HCT116 (cell line): ENCODE measurements at regions not wholly inside any gene's neighbourhood (a gene's known extent, or its start where the extent isn't known, plus 50 kb on each side); places are given as distances from the start of the nearest gene placed in this dataset.

Experiments
- ATAC-seq: fragments of 200-7000 bp; cut with Tn5 transposase; 2 replicates; pipeline ENCODE4 v1.9.1; 2020; ENCODE audit warnings: mild to moderate bottlenecking, moderate library complexity
- BruUV-seq: library from RNA; stranded (reverse); fragments of 400-500 nt; replicated peaks from 2 replicates; lab custom pipeline; 2021; lab: Mats Ljungman, UMichigan
- CTCF ChIA-PET: fragments of 300-600 bp; sonication (Branson Sonifier 250); formaldehyde crosslinking; loops from one replicate; lab custom pipeline; 2021; ENCODE audit warnings: antibody characterized with exemption; lab: Charles Lee
- POLR2A ChIA-PET: fragments of 300-600, 350-600 bp; sonication (Branson Sonifier 250); formaldehyde crosslinking; loops from one replicate; lab custom pipeline; 2021; ENCODE audit warnings: antibody characterized with exemption; lab: Charles Lee
- RAD21 ChIA-PET, 2 experiments: fragments of 300-600 bp; sonication (Branson Sonifier 250); formaldehyde crosslinking; loops; one replicate each; lab custom pipeline; 2023; ENCODE audit warnings: low total read pairs in 2 of 2; ENCODE audit not compliant: uncharacterized antibody in 2 of 2, unreplicated experiment in 2 of 2, low non-redundant PET in 1 of 2; lab: Charles Lee
- DNase-seq: peaks from one replicate; pipeline ENCODE4 v3.0.0-alpha.2; 2010; ENCODE audit warnings: low read depth, low spot score
- H2AFZ ChIP-seq: fragments of 200-600 bp; shearing (Covaris generic), sonication (generic); 2 replicates; pipeline ENCODE4 v1.6.1; 2017; ENCODE audit warnings: low read depth, mixed run types, mixed read lengths, antibody characterized with exemption, low read length; ENCODE audit not compliant: poor library complexity, severe bottlenecking
- H3K27ac ChIP-seq: 2 replicates; pipeline ENCODE4 v1.5.1; 2012; ENCODE audit warnings: low read depth, low read length
- H3K27me3 ChIP-seq: fragments of 200-600 bp; sonication (generic); 2 replicates; pipeline ENCODE4 v1.6.1; 2016; ENCODE audit warnings: mixed run types, low read length, mixed read lengths; ENCODE audit not compliant: insufficient read depth
- H3K36me3 ChIP-seq, 2 experiments: fragments of 200-500 bp in 1 of 2; fragments of 200-600 bp in 1 of 2; sonication (Bioruptor generic) in 1 of 2; sonication (generic) in 1 of 2; 2 replicates each; pipeline versions ENCODE4 v1.5.1 to v1.6.1; 2014 to 2016; ENCODE audit warnings: low read length in 2 of 2, inconsistent platforms in 1 of 2, mixed read lengths in 1 of 2, mixed run types in 1 of 2; ENCODE audit not compliant: insufficient read depth in 2 of 2, control insufficient read depth in 1 of 2
- H3K4me1 ChIP-seq, 2 experiments: fragments of 200-600 bp in 1 of 2; sonication (generic) in 1 of 2; 2 replicates each; pipeline versions ENCODE4 v1.5.1 to v1.6.1; 2012 to 2017; ENCODE audit warnings: low read length in 2 of 2, inconsistent platforms in 1 of 2, mild to moderate bottlenecking in 1 of 2, mixed read lengths in 1 of 2, mixed run types in 1 of 2, moderate library complexity in 1 of 2; ENCODE audit not compliant: insufficient read depth in 2 of 2, control insufficient read depth in 1 of 2
- H3K4me2 ChIP-seq: fragments of 200-600 bp; sonication (generic); 2 replicates; pipeline ENCODE4 v1.6.1; 2017; ENCODE audit warnings: mixed run types, low read length, mixed read lengths
- H3K4me3 ChIP-seq, 2 experiments: fragments of 200-600 bp in 1 of 2; sonication (generic) in 1 of 2; replicated peaks in 1 of 2; 2 replicates each; pipeline ENCODE4 v1.5.1; 2011 to 2016; ENCODE audit warnings: low read length in 2 of 2, control low read depth in 1 of 2, low read depth in 1 of 2, mild to moderate bottlenecking in 1 of 2, mixed read lengths in 1 of 2, mixed run types in 1 of 2
- H3K79me2 ChIP-seq: fragments of 200-600 bp; sonication (generic); 2 replicates; pipeline ENCODE4 v1.6.1; 2017; ENCODE audit warnings: mild to moderate bottlenecking, mixed run types, low read length, moderate library complexity, mixed read lengths; ENCODE audit not compliant: insufficient read depth
- H3K9ac ChIP-seq: fragments of 200-600 bp; sonication (generic); 2 replicates; pipeline ENCODE4 v1.6.1; 2016; ENCODE audit warnings: low read length, mixed read lengths
- H3K9me2 ChIP-seq: fragments of 200-600 bp; sonication (generic), shearing (Covaris generic); 2 replicates; pipeline ENCODE4 v1.6.1; 2017; ENCODE audit warnings: mixed run types, mild to moderate bottlenecking, moderate library complexity; ENCODE audit not compliant: insufficient read depth
- H3K9me3 ChIP-seq, 2 experiments: fragments of 200-500 bp in 1 of 2; fragments of 200-600 bp in 1 of 2; sonication (Bioruptor generic) in 1 of 2; sonication (generic) in 1 of 2; 2 replicates each; pipeline ENCODE4 v1.6.1; 2014 to 2017; ENCODE audit warnings: low read length in 2 of 2, mixed read lengths in 2 of 2, inconsistent platforms in 1 of 2, low read depth in 1 of 2, mild to moderate bottlenecking in 1 of 2, mixed run types in 1 of 2, moderate library complexity in 1 of 2; ENCODE audit not compliant: control insufficient read depth in 1 of 2, insufficient read depth in 1 of 2
- H4K20me1 ChIP-seq: fragments of 200-600 bp; sonication (generic), shearing (Covaris generic); 2 replicates; pipeline ENCODE4 v1.6.1; 2017; ENCODE audit warnings: mixed run types, mild to moderate bottlenecking, moderate library complexity; ENCODE audit not compliant: insufficient read depth
- EGR1 ChIP-seq: IDR thresholded peaks from 2 replicates; pipeline ENCODE4 v1.6.1; 2012; ENCODE audit warnings: low read depth
- ELF1 ChIP-seq: IDR thresholded peaks from 2 replicates; pipeline ENCODE4 v1.6.1; 2012; ENCODE audit warnings: low read depth, borderline replicate concordance
- EZH2phosphoT487 ChIP-seq: fragments of 200-600 bp; IDR thresholded peaks from 2 replicates; pipeline ENCODE4 v1.6.1; 2018; ENCODE audit warnings: antibody characterized with exemption, borderline replicate concordance
- JUND ChIP-seq: IDR thresholded peaks from 2 replicates; pipeline ENCODE4 v1.6.1; 2012
- POLR2A ChIP-seq: IDR thresholded peaks from 2 replicates; pipeline ENCODE4 v1.7.0; 2011; ENCODE audit warnings: borderline replicate concordance; ENCODE audit not compliant: insufficient read depth, insufficient read length; ENCODE audit errors: extremely low read depth
- POLR2AphosphoS5 ChIP-seq: IDR thresholded peaks from 2 replicates; pipeline ENCODE4 v1.6.1; 2011; ENCODE audit warnings: mild to moderate bottlenecking, low read depth, low read length, moderate library complexity
- RAD21 ChIP-seq: IDR thresholded peaks from 2 replicates; pipeline ENCODE4 v1.6.1; 2012; ENCODE audit warnings: low read depth, mild to moderate bottlenecking
- SIN3A ChIP-seq: IDR thresholded peaks from 2 replicates; pipeline ENCODE4 v1.6.1; 2012; ENCODE audit warnings: low read depth
- TCF7L2 ChIP-seq: IDR thresholded peaks from 2 replicates; pipeline ENCODE4 v1.7.0; 2011; ENCODE audit warnings: borderline replicate concordance, inconsistent platforms; ENCODE audit not compliant: insufficient read depth, insufficient read length; ENCODE audit errors: extremely low read depth
- YY1 ChIP-seq: IDR thresholded peaks from 2 replicates; pipeline ENCODE4 v1.6.1; 2011; ENCODE audit warnings: low read length, low read depth, moderate library complexity, mild to moderate bottlenecking; ENCODE audit not compliant: insufficient replicate concordance; ENCODE audit errors: extremely low read depth
- ZFX ChIP-seq: fragments of 450-650 bp; IDR thresholded peaks from 2 replicates; pipeline ENCODE4 v1.6.1; 2017
- intact Hi-C: fragments of 100-400 bp; cut with micrococcal nuclease; formaldehyde crosslinking; loops from 2 replicates; pipeline ENCODE4 v1.10.0; 2022
- TF ChIP-seq, protein P1 (sequence below), 3 experiments: fragments of 200-600 bp in 1 of 3; sonication (generic) in 1 of 3; IDR thresholded peaks in 2 of 3; conservative IDR thresholded peaks in 1 of 3; 2 replicates each; pipeline ENCODE4 v1.5.1; 2012 to 2017; ENCODE audit warnings: low read depth in 2 of 3, low read length in 2 of 3, antibody characterized with exemption in 1 of 3, borderline replicate concordance in 1 of 3, control low read depth in 1 of 3, mild to moderate bottlenecking in 1 of 3, mixed read lengths in 1 of 3, mixed run types in 1 of 3, moderate library complexity in 1 of 3; ENCODE audit not compliant: insufficient read depth in 1 of 3
- TF ChIP-seq, protein P2 (sequence below): IDR thresholded peaks from 2 replicates; pipeline ENCODE4 v1.6.1; 2012

- POLR2A ChIA-PET, result no interaction called here
- H3K4me2 ChIP-seq, result no peak overlapping the region
- intact Hi-C loops, result no loop called here
Observed at GRCh38 chr4:130043732-130044160, 947.8 kb downstream of the C4orf33 start.

More at GRCh38 chr4:130043732-130044160, 947.8 kb downstream of the C4orf33 start:
- H4K20me1 ChIP-seq, result no peaks in the 10 kb centered on the region
- TF ChIP-seq ELF1 (no peak), EZH2phosphoT487 (no peak), EGR1 (no peak), SIN3A (no peak), POLR2AphosphoS5 (no peak), RAD21 (no peak), JUND (no peak), ZFX (no peak), YY1 (no peak), POLR2A (no peak), TCF7L2 (no peak)
- TF ChIP-seq, protein P1, sequence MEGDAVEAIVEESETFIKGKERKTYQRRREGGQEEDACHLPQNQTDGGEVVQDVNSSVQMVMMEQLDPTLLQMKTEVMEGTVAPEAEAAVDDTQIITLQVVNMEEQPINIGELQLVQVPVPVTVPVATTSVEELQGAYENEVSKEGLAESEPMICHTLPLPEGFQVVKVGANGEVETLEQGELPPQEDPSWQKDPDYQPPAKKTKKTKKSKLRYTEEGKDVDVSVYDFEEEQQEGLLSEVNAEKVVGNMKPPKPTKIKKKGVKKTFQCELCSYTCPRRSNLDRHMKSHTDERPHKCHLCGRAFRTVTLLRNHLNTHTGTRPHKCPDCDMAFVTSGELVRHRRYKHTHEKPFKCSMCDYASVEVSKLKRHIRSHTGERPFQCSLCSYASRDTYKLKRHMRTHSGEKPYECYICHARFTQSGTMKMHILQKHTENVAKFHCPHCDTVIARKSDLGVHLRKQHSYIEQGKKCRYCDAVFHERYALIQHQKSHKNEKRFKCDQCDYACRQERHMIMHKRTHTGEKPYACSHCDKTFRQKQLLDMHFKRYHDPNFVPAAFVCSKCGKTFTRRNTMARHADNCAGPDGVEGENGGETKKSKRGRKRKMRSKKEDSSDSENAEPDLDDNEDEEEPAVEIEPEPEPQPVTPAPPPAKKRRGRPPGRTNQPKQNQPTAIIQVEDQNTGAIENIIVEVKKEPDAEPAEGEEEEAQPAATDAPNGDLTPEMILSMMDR (IDR thresholded peaks at IDR 0.05 in 2 of 3, conservative IDR thresholded peaks at IDR 0.05 in 1 of 3; ENCODE audit: borderline replicate concordance in 1 of 3, insufficient read depth in 1 of 3, low read depth in 2 of 3, low read length in 2 of 3), result no peak
- TF ChIP-seq, protein P2, sequence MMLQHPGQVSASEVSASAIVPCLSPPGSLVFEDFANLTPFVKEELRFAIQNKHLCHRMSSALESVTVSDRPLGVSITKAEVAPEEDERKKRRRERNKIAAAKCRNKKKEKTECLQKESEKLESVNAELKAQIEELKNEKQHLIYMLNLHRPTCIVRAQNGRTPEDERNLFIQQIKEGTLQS, result no peak
- no peaks in the 10 kb centered on the region for H3K36me3 ChIP-seq
- H3K79me2 ChIP-seq, result no peaks in the 10 kb centered on the region
- no peak overlapping the region for H3K4me3 ChIP-seq
- H3K9me3 ChIP-seq, result no peaks in the 10 kb centered on the region
- no peak overlapping the region for H2AFZ ChIP-seq
- DNase-seq (no peak), ATAC-seq (no peak)
- H3K9me2 ChIP-seq, result no peaks in the 10 kb centered on the region
- CTCF ChIA-PET, result no interaction called here
- no peaks in the 10 kb centered on the region for H3K4me1 ChIP-seq
- H3K27me3 ChIP-seq, result no peaks in the 10 kb centered on the region
- no TSS peak for BruUV-seq
- no peak overlapping the region for H3K27ac ChIP-seq
- RAD21 ChIA-PET, result no interaction called here
- no peak overlapping the region for H3K9ac ChIP-seq
